D721Med (cell line): ENCODE measurements at regions not wholly inside any gene's neighbourhood (a gene's known extent, or its start where the extent isn't known, plus 50 kb on each side); places are given as distances from the start of the nearest gene placed in this dataset.

Experiments used
- DNase-seq: peaks from one replicate; pipeline ENCODE4 v3.0.0; 2011; ENCODE audit warnings: low spot score; ENCODE audit not compliant: insufficient read length
- FAIRE-seq: peaks from 2 replicates; lab custom pipeline; 2011; peaks lifted over from hg19 to GRCh38; lab: Jason Lieb, UNC
- TF ChIP-seq, protein P1 (sequence below): IDR thresholded peaks from 2 replicates; pipeline ENCODE4 v1.5.1; 2012; ENCODE audit warnings: mild to moderate bottlenecking, control low read depth; ENCODE audit not compliant: insufficient read depth; ENCODE audit errors: missing control alignments

DNA sequence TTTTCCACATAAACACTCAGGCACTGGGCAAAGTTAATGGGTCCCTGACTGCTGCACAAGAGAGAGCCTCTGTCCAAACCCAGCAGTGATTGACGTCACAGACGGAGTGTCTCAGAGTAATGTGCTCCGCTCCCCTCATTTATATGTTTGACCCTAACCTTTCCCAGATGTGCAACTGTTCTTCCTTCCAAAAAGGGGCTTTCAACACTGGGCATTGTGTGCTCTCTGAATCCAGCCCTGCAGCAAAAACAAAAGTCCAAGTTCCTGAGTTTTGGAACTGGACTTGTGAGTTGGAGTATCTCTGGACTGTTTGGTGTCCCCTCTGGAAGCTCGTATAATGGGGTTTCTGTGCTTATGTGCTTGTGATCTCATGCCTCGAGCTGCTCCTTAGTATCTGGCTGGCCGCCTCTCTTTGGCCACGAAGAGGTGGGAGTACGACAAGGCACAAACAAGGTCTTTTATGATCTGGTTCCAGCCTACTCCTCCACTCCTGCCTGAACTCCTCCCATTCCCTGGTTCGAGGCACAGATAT lies 76.4 kb upstream of the SMIM36 start:
- no peak for FAIRE-seq
- no peak for DNase-seq
- TF ChIP-seq, protein P1, sequence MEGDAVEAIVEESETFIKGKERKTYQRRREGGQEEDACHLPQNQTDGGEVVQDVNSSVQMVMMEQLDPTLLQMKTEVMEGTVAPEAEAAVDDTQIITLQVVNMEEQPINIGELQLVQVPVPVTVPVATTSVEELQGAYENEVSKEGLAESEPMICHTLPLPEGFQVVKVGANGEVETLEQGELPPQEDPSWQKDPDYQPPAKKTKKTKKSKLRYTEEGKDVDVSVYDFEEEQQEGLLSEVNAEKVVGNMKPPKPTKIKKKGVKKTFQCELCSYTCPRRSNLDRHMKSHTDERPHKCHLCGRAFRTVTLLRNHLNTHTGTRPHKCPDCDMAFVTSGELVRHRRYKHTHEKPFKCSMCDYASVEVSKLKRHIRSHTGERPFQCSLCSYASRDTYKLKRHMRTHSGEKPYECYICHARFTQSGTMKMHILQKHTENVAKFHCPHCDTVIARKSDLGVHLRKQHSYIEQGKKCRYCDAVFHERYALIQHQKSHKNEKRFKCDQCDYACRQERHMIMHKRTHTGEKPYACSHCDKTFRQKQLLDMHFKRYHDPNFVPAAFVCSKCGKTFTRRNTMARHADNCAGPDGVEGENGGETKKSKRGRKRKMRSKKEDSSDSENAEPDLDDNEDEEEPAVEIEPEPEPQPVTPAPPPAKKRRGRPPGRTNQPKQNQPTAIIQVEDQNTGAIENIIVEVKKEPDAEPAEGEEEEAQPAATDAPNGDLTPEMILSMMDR: no peak

DNA sequence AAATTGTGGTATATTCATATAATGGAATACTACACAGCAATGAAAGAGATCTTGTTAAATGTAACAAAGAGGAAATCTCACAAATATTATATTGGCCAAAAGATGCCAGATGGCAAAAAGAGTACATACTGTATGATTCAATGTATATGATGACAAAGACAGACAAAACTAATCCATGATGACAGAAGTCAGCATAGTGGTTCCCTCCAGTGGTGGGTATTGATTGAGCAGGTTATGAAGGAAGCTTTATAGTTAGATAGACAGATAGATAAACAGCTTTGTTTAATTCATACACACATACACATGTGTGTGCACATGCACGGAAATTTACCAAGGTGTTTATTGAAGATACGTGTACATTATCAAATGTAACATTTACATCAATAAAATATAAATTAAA lies 74.4 kb upstream of the SMIM36 start:
- FAIRE-seq (no peak), DNase-seq (no peak)
- TF ChIP-seq, protein P1: no peak

DNA sequence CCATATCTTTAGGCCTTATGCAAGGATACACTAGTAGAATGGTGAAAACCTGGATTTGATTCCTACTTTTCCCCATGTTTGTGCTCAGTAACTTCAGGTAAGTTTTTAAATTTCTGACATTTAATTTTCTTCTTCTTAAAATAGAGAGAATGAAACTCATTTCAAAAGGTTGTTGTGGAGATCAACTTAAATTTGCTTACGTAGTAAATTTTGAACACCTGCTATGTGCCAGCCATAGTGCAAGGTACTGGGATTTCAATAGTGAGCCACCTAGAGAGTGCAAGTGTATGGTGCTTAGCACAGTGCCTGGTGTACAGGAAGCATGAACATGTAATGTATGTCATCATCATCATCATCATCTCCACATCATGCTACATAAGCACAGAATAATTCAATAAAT lies 73.6 kb upstream of the SMIM36 start:
- no peak for DNase-seq
- TF ChIP-seq, protein P1: no peak
- FAIRE-seq: no peak

DNA sequence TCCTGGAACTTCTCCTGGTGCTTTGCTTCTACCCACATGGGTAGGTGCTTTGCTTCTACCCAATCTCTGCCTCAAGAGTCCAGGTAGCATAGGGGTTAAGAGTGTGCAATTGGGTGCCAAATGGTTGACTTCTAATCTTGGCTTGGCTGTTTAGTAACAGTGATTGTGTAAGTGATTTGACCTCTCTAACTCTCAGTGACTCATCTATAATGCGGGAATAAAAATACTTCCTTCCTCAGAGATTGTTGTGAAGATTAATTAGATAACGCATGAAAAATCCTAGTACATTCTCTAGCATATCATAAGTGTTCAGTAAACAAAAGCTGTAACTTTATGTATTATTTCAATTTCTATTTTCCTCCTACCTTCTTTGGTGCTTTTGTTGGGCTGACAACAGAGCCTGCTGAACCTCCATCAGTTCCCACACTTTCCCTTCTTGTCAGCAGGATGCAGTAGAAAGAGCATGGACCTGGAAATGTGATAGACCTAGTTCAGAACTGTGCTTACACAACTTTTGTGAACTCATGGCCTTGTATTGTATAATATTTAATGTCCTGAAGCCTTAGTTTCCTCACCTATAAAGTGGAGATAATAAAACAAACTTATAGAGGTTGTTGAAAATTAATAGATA lies 72.9 kb upstream of the SMIM36 start:
- TF ChIP-seq, protein P1: no peak
- DNase-seq: no peak
- no peak for FAIRE-seq

DNA sequence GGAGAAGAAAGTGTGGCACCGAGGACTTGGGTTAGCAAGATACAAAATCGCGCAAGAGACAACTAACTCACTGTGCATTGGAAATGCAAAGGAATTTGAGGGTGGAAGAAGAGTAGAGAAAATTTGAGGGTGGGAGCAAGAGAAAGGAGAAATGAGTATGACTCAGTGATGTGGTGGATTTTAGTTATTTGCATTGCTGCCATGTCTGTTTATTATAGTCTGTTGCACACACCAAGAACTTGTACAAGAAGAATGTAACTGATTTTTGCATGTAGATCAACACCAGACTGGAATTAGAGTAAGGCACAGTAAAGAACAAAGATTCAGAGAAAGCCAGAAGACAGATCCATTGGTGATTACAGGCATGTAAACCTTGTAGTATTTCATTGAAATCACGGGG lies 71.6 kb upstream of the SMIM36 start:
- FAIRE-seq: no peak
- TF ChIP-seq, protein P1: no peak
- DNase-seq: no peak

DNA sequence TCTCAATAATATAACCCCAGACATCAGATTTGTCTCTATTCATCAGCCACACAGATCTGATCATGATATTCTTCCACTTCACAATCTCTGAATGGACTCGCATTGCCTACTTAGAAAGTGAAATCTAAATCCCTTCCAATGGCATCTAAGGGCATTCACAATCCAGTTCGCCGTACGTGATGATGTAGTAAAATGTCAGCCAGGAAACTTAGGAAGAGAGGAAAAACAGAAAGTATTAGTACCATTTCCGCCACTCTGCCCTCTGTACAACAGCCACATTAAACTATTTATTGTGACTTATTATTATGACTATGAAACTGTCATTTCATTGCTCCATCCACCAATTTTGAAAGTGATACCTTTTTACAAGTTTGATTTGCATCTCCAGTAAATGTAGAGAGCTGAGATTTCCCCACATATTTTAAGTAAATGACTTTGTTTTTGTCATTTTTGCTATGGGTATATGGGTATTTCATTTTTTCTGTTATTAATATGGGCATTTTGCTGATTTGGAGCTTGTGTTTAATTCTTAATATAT lies 69.4 kb upstream of the SMIM36 start:
- TF ChIP-seq, protein P1: no peak
- FAIRE-seq (no peak), DNase-seq (no peak)

DNA sequence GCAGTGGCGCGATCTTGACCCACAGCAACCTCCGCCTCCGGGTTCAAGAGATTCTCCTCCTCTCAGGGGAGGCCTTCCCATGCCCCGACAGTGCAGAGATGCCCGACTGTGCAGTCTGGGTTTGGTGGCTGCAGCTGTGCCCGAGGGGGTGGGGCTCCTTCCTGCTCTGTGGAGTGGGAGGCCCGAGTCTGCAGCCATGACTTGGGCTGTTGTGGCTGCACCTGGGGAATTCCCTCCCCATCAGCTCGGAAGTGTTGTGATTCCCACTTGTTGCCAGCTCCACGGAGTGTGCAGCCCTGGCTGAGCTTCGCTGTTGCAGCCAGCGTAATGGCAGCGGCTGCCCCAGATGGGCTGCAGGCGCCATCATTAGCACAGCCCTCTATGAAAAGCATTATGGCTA lies 66.4 kb upstream of the SMIM36 start:
- TF ChIP-seq, protein P1: no peak
- FAIRE-seq (no peak), DNase-seq (no peak)
